ENCODE measurements at regions not wholly inside any gene's neighbourhood (a gene's known extent, or its start where the extent isn't known, plus 50 kb on each side); places are given as distances from the start of the nearest gene placed in this dataset.
A peak's percentile ranks its signal among the peaks of the same experiment; 100 is the strongest.

- DNase-seq (ENCODE audit: low read depth) = no peak
- no peak for TF ChIP-seq CTCF (conservative IDR thresholded peaks at IDR 0.05; ENCODE audit: control insufficient read depth, insufficient read depth, low read depth, low read length)
- H3K4me3 ChIP-seq (ENCODE audit: control insufficient read depth, low read depth, low read length) = no peak overlapping the region
Measured at GRCh38 chrX:16476009-16476408, 173.9 kb upstream of the S100G start.

- no peak for DNase-seq (ENCODE audit: low read depth)
- no peak overlapping the region for H3K4me3 ChIP-seq (ENCODE audit: control insufficient read depth, low read depth, low read length)
- TF ChIP-seq CTCF (conservative IDR thresholded peaks at IDR 0.05; ENCODE audit: control insufficient read depth, insufficient read depth, low read depth, low read length) = no peak
Measured at GRCh38 chrX:16476692-16477091, 173.3 kb upstream of the S100G start.

- H3K4me3 ChIP-seq (ENCODE audit: control insufficient read depth, low read depth, low read length) = no peak overlapping the region
- peak; percentile 86 for DNase-seq (ENCODE audit: low read depth)
- no peak for TF ChIP-seq CTCF (conservative IDR thresholded peaks at IDR 0.05; ENCODE audit: control insufficient read depth, insufficient read depth, low read depth, low read length)
Measured at GRCh38 chrX:16479206-16479869, 170.6 kb upstream of the S100G start.

- no peak overlapping the region for H3K4me3 ChIP-seq (ENCODE audit: control insufficient read depth, low read depth, low read length)
- TF ChIP-seq CTCF (conservative IDR thresholded peaks at IDR 0.05; ENCODE audit: control insufficient read depth, insufficient read depth, low read depth, low read length) = no peak
- DNase-seq (ENCODE audit: low read depth) = no peak
Measured at GRCh38 chrX:16480049-16480448, 169.9 kb upstream of the S100G start.

GRCh38 chrX:16484338-16484737, 165.6 kb upstream of the S100G start:
- peak; percentile 97 for DNase-seq (ENCODE audit: low read depth)
- H3K4me3 ChIP-seq (ENCODE audit: control insufficient read depth, low read depth, low read length) = no peak overlapping the region
- TF ChIP-seq CTCF (conservative IDR thresholded peaks at IDR 0.05; ENCODE audit: control insufficient read depth, insufficient read depth, low read depth, low read length) = no peak

GRCh38 chrX:16487620-16488385, 162.2 kb upstream of the S100G start:
- H3K4me3 ChIP-seq (ENCODE audit: control insufficient read depth, low read depth, low read length) = no peak overlapping the region
- peak; percentile 44 for DNase-seq (ENCODE audit: low read depth)
- no peak for TF ChIP-seq CTCF (conservative IDR thresholded peaks at IDR 0.05; ENCODE audit: control insufficient read depth, insufficient read depth, low read depth, low read length)
